GM19328 (cell line): ENCODE measurements at regions not wholly inside any gene's neighbourhood (a gene's known extent, or its start where the extent isn't known, plus 50 kb on each side); places are given as distances from the start of the nearest gene placed in this dataset.
"Not testable (repeated sequence)": the region's sequence is repeated elsewhere in the genome, so short reads cannot be mapped to it uniquely, and the experiment has no call there.

Experiments used
- ATAC-seq: cut with Tn5 transposase; IDR thresholded peaks from one replicate; pipeline ENCODE4 v1.9.1; 2021; ENCODE audit warnings: mild to moderate bottlenecking, moderate library complexity; ENCODE audit not compliant: unreplicated experiment

GRCh38 chr11:95412074-95412473 lies 181.1 kb upstream of the SESN3 start:
- ATAC-seq = no peak

- ATAC-seq = not testable (repeated sequence)
Measured at GRCh38 chr11:95410707-95411106, 179.7 kb upstream of the SESN3 start.

- no peak for ATAC-seq
Measured at GRCh38 chr11:95406271-95406670, 175.3 kb upstream of the SESN3 start.

GRCh38 chr11:95404370-95404769 lies 173.4 kb upstream of the SESN3 start:
- ATAC-seq = no peak

GRCh38 chr11:95398437-95399112 lies 167.6 kb upstream of the SESN3 start:
- ATAC-seq = no peak

- ATAC-seq = no peak
Measured at GRCh38 chr11:95392644-95393043, 161.6 kb upstream of the SESN3 start.

GRCh38 chr11:95389427-95389826 lies 158.4 kb upstream of the SESN3 start:
- ATAC-seq = no peak

GRCh38 chr11:95388086-95388485 lies 157.1 kb upstream of the SESN3 start:
- no peak for ATAC-seq

- ATAC-seq = no peak
Measured at GRCh38 chr11:95387325-95387724, 156.3 kb upstream of the SESN3 start.

- no peak for ATAC-seq
Measured at GRCh38 chr11:95385577-95385976, 154.6 kb upstream of the SESN3 start.

GRCh38 chr11:95379479-95379878 lies 148.5 kb upstream of the SESN3 start:
- no peak for ATAC-seq

GRCh38 chr11:95378789-95379188 lies 147.8 kb upstream of the SESN3 start:
- no peak for ATAC-seq

GRCh38 chr11:95378111-95378510 lies 147.1 kb upstream of the SESN3 start:
- no peak for ATAC-seq

- no peak for ATAC-seq
Measured at GRCh38 chr11:95375886-95376285, 144.9 kb upstream of the SESN3 start.

GRCh38 chr11:95375451-95375850 lies 144.4 kb upstream of the SESN3 start:
- no peak for ATAC-seq

- ATAC-seq = no peak
Measured at GRCh38 chr11:95374105-95374504, 143.1 kb upstream of the SESN3 start.

GRCh38 chr11:95373241-95373640 lies 142.2 kb upstream of the SESN3 start:
- ATAC-seq = no peak

- ATAC-seq = no peak
Measured at GRCh38 chr11:95372097-95372656, 141.2 kb upstream of the SESN3 start.

GRCh38 chr11:95371153-95371552 lies 140.2 kb upstream of the SESN3 start:
- ATAC-seq = no peak

GRCh38 chr11:95367726-95368125 lies 136.7 kb upstream of the SESN3 start:
- no peak for ATAC-seq

- ATAC-seq = no peak
Measured at GRCh38 chr11:95365348-95365747, 134.3 kb upstream of the SESN3 start.

- ATAC-seq = no peak
Measured at GRCh38 chr11:95364324-95365295, 133.6 kb upstream of the SESN3 start.
